GM23338 (cell line): ENCODE measurements at regions not wholly inside any gene's neighbourhood (a gene's known extent, or its start where the extent isn't known, plus 50 kb on each side); places are given as distances from the start of the nearest gene placed in this dataset.

Experiments used
- ATAC-seq: fragments of 200-7000 bp; cut with Tn5 transposase; 3 replicates; pipeline ENCODE4 v1.9.1; 2020
- DNase-seq: peaks from one replicate; pipeline ENCODE4 v3.0.0-alpha.2; 2015; ENCODE audit warnings: low spot score
- H2AFZ ChIP-seq: fragments of 200-600 bp; sonication (generic); 2 replicates; pipeline ENCODE4 v1.8.0; 2016; ENCODE audit warnings: antibody characterized with exemption, mild to moderate bottlenecking, moderate library complexity
- H3F3A ChIP-seq: fragments of 200-600 bp; sonication (generic); replicated peaks from 2 replicates; pipeline ENCODE4 v1.8.0; 2017; ENCODE audit warnings: antibody characterized with exemption, mixed run types, low read depth
- H3K27ac ChIP-seq: fragments of 200-600 bp; sonication (generic); 2 replicates; pipeline ENCODE4 v1.6.1; 2016; ENCODE audit warnings: low read depth
- H3K27me3 ChIP-seq: fragments of 200-600 bp; sonication (generic); 2 replicates; pipeline ENCODE4 v1.8.0; 2016; ENCODE audit warnings: mild to moderate bottlenecking, mixed run types, moderate library complexity; ENCODE audit not compliant: insufficient read depth
- H3K36me3 ChIP-seq: fragments of 200-600 bp; sonication (generic); 2 replicates; pipeline ENCODE4 v1.8.0; 2016; ENCODE audit warnings: mild to moderate bottlenecking; ENCODE audit not compliant: insufficient read depth
- H3K4me1 ChIP-seq: fragments of 200-600 bp; sonication (generic); 2 replicates; pipeline ENCODE4 v1.8.0; 2016; ENCODE audit warnings: mild to moderate bottlenecking, moderate library complexity; ENCODE audit not compliant: insufficient read depth
- H3K4me2 ChIP-seq: fragments of 200-600 bp; sonication (generic); 2 replicates; pipeline ENCODE4 v1.7.1; 2017; ENCODE audit warnings: mixed run types
- H3K4me3 ChIP-seq: fragments of 200-600 bp; sonication (generic); 2 replicates; pipeline ENCODE4 v1.6.1; 2016; ENCODE audit warnings: mixed run types
- H3K79me2 ChIP-seq: fragments of 200-600 bp; sonication (generic); replicated peaks from 2 replicates; pipeline ENCODE4 v1.8.0; 2017; ENCODE audit warnings: mild to moderate bottlenecking; ENCODE audit not compliant: insufficient read depth
- H3K9me2 ChIP-seq: fragments of 200-600 bp; sonication (generic); 2 replicates; pipeline ENCODE4 v1.8.0; 2017; ENCODE audit not compliant: insufficient read depth
- H4K20me1 ChIP-seq: fragments of 200-600 bp; sonication (generic); replicated peaks from 2 replicates; pipeline ENCODE4 v1.8.0; 2017; ENCODE audit warnings: mild to moderate bottlenecking; ENCODE audit not compliant: insufficient read depth
- H3K27ac Mint-ChIP-seq: 2 replicates; pipeline ENCODE4 v1.8.0; 2020; ENCODE audit warnings: inconsistent platforms, mild to moderate bottlenecking, moderate library complexity, mixed read lengths
- H3K27me3 Mint-ChIP-seq: 3 replicates; pipeline ENCODE4 v1.8.0; 2022; ENCODE audit warnings: low read depth, mild to moderate bottlenecking, moderate library complexity, mixed read lengths, inconsistent platforms; ENCODE audit not compliant: insufficient read depth, poor library complexity
- H3K36me3 Mint-ChIP-seq: 3 replicates; pipeline ENCODE4 v1.8.0; 2021; ENCODE audit warnings: low read depth, mild to moderate bottlenecking, inconsistent platforms, moderate library complexity, mixed read lengths
- H3K4me1 Mint-ChIP-seq: 3 replicates; pipeline ENCODE4 v1.8.0; 2020; ENCODE audit warnings: mild to moderate bottlenecking, inconsistent platforms, mixed read lengths
- H3K4me3 Mint-ChIP-seq: 3 replicates; pipeline ENCODE4 v1.8.0; 2021; ENCODE audit warnings: moderate library complexity, mild to moderate bottlenecking, inconsistent platforms, mixed read lengths
- H3K9me3 Mint-ChIP-seq: 3 replicates; pipeline ENCODE4 v1.8.0; 2020; ENCODE audit warnings: moderate library complexity, mild to moderate bottlenecking, inconsistent platforms, mixed read lengths
- CTCF ChIP-seq, 2 experiments: fragments of 200-600 bp in 1 of 2; sonication (generic) in 1 of 2; conservative IDR thresholded peaks; 2 replicates each; pipeline versions ENCODE4 v1.5.1 to v1.6.1; 2016 to 2017; ENCODE audit warnings: antibody characterized with exemption in 2 of 2, low read depth in 2 of 2, mild to moderate bottlenecking in 2 of 2, moderate library complexity in 1 of 2
- ETS1 ChIP-seq: IDR thresholded peaks from 2 replicates; pipeline ENCODE4 v1.6.1; 2016; ENCODE audit warnings: antibody characterized with exemption
- EZH2 ChIP-seq: fragments of 200-600 bp; sonication (generic); IDR thresholded peaks from one replicate; pipeline ENCODE4 v1.8.0; 2017; ENCODE audit warnings: antibody characterized with exemption, mild to moderate bottlenecking, low read depth; ENCODE audit not compliant: unreplicated experiment
- EZH2phosphoT487 ChIP-seq: fragments of 200-600 bp; sonication (generic); IDR thresholded peaks from one replicate; pipeline ENCODE4 v1.8.1; 2018; ENCODE audit warnings: antibody characterized with exemption; ENCODE audit not compliant: unreplicated experiment
- JUNB ChIP-seq: IDR thresholded peaks from one replicate; pipeline ENCODE4 v1.6.1; 2016; ENCODE audit warnings: antibody characterized with exemption; ENCODE audit not compliant: unreplicated experiment
- NANOG ChIP-seq: IDR thresholded peaks from 2 replicates; pipeline ENCODE4 v1.6.1; 2016; ENCODE audit warnings: antibody characterized with exemption, borderline replicate concordance
- POLR2AphosphoS5 ChIP-seq: IDR thresholded peaks from 2 replicates; pipeline ENCODE4 v1.6.1; 2016; ENCODE audit warnings: antibody characterized with exemption, low read depth
- REST ChIP-seq: IDR thresholded peaks from one replicate; pipeline ENCODE4 v1.6.1; 2018; ENCODE audit warnings: antibody characterized with exemption; ENCODE audit not compliant: unreplicated experiment
- STAT1 ChIP-seq: IDR thresholded peaks from one replicate; pipeline ENCODE4 v1.6.1; 2016; ENCODE audit warnings: antibody characterized with exemption; ENCODE audit not compliant: unreplicated experiment
- ZNF114 ChIP-seq: fragments of 250-450 bp; sonication (Bioruptor Pico); IDR thresholded peaks from 2 replicates; pipeline ENCODE4 v1.5.0; 2020; ENCODE audit warnings: mild to moderate bottlenecking, moderate library complexity
- ZNF331 ChIP-seq: fragments of 250-450 bp; sonication (Bioruptor Pico); IDR thresholded peaks from 2 replicates; pipeline ENCODE4 v1.5.0; 2020; ENCODE audit warnings: low read depth, mild to moderate bottlenecking, moderate library complexity
- ZNF462 ChIP-seq: fragments of 250-450 bp; sonication (Bioruptor Pico); IDR thresholded peaks from 2 replicates; pipeline ENCODE4 v1.5.0; 2020; ENCODE audit warnings: mild to moderate bottlenecking, moderate library complexity

GRCh38 chr14:37652042-37652441 is 56.6 kb downstream of the TTC6 start:
- Histone ChIP-seq H2AFZ (no peak overlapping the region), H3K27ac (no peak overlapping the region), H3K79me2 (no peaks in the 10 kb centered on the region), H3K4me3 (no peak overlapping the region), H3F3A (no peaks in the 10 kb centered on the region), H3K4me1 (peaks cover 17% of the 10 kb centered on the region), H4K20me1 (no peaks in the 10 kb centered on the region), H3K27me3 (no peaks in the 10 kb centered on the region), H3K36me3 (no peaks in the 10 kb centered on the region), H3K4me2 (no peak overlapping the region), H3K9me2 (no peaks in the 10 kb centered on the region)
- ATAC-seq, result no peak
- Mint-ChIP-seq H3K9me3 (no peaks in the 10 kb centered on the region; the same call in 2 of the 3 replicates), H3K36me3 (no peaks in the 10 kb centered on the region), H3K27me3 (peaks cover 7% of the 10 kb centered on the region), H3K27ac (no peak overlapping the region), H3K4me3 (no peak overlapping the region), H3K4me1 (peaks cover 15% of the 10 kb centered on the region)
- no peak for TF ChIP-seq ZNF331 (CRISPR knock-in tag)
- no peak for TF ChIP-seq EZH2phosphoT487
- TF ChIP-seq REST, result no peak
- no peak for TF ChIP-seq CTCF (conservative IDR thresholded peaks at IDR 0.05; ENCODE audit: low read depth in 2 of 2)
- no peak for TF ChIP-seq ETS1
- no peak for TF ChIP-seq ZNF462 (CRISPR knock-in tag)
- no peak for TF ChIP-seq EZH2
- no peak for TF ChIP-seq JUNB
- TF ChIP-seq NANOG, result no peak
- TF ChIP-seq POLR2AphosphoS5, result no peak
- TF ChIP-seq ZNF114 (CRISPR knock-in tag), result no peak
- TF ChIP-seq STAT1, result no peak
- no peak for DNase-seq
